Adrenal gland (tissue), 5 donors: ENCODE measurements at regions not wholly inside any gene's neighbourhood (a gene's known extent, or its start where the extent isn't known, plus 50 kb on each side); places are given as distances from the start of the nearest gene placed in this dataset.

Source experiments
- POLR2A ChIP-seq, 2 donors: fragments of 450-650 bp; IDR thresholded peaks; one replicate each; pipeline ENCODE4 v1.6.1; 2017; ENCODE audit warnings: antibody characterized with exemption in 2 of 2, mild to moderate bottlenecking in 2 of 2, moderate library complexity in 1 of 2
- TF ChIP-seq, protein P1 (sequence below), 6 experiments: fragments of 450-650 bp in 4 of 6; fragments of 200-600 bp in 2 of 6; sonication (generic) in 1 of 6; IDR thresholded peaks; 1 replicate in 5 of 6; 2 replicates in 1 of 6; pipeline versions ENCODE4 v1.5.1 to v1.8.0; 2016 to 2021; ENCODE audit warnings: antibody characterized with exemption in 6 of 6, mild to moderate bottlenecking in 2 of 6, moderate library complexity in 1 of 6
- donor health status: DM: no; HTN: no; CAD: no.

DNA sequence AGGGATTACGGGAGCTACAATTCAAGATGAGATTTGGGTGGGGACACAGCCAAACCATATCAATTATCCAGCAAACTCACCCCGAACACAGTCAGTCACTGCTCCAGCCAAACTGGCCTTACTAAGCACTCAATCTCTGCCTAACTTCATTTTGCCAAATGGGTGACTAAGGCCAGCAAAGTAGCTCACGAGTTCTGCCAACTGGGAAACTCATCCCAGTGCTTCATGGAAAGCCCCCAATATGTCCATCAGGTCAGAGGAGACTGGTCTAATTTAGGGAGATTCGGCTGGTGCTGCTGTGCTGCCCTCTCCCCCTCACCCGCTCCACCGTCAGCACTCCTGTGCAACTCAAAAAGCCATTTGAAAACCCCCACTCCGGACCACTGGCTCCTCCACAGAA lies 324.0 kb downstream of the FOXO1 start:
- TF ChIP-seq, protein P1, sequence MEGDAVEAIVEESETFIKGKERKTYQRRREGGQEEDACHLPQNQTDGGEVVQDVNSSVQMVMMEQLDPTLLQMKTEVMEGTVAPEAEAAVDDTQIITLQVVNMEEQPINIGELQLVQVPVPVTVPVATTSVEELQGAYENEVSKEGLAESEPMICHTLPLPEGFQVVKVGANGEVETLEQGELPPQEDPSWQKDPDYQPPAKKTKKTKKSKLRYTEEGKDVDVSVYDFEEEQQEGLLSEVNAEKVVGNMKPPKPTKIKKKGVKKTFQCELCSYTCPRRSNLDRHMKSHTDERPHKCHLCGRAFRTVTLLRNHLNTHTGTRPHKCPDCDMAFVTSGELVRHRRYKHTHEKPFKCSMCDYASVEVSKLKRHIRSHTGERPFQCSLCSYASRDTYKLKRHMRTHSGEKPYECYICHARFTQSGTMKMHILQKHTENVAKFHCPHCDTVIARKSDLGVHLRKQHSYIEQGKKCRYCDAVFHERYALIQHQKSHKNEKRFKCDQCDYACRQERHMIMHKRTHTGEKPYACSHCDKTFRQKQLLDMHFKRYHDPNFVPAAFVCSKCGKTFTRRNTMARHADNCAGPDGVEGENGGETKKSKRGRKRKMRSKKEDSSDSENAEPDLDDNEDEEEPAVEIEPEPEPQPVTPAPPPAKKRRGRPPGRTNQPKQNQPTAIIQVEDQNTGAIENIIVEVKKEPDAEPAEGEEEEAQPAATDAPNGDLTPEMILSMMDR (IDR thresholded peaks at IDR 0.05): no peak
- TF ChIP-seq POLR2A (IDR thresholded peaks at IDR 0.05): no peak
